ENCODE measurements at regions not wholly inside any gene's neighbourhood (a gene's known extent, or its start where the extent isn't known, plus 50 kb on each side); places are given as distances from the start of the nearest gene placed in this dataset.

GRCh38 chrX:149207518-149207917 is 297.6 kb downstream of the IDS start:
- Histone ChIP-seq H3K4me3 (ENCODE audit: control extremely low read depth in 1 of 5, extremely low read depth in 1 of 5, insufficient read depth in 1 of 5, low read depth in 2 of 5, low read length in 4 of 5) (no peak overlapping the region), H2AFZ (ENCODE audit: insufficient read depth, low read depth, low read length, poor library complexity, severe bottlenecking) (no peak overlapping the region), H4K20me1 (ENCODE audit: control insufficient read depth, insufficient read depth, low read length, poor library complexity, severe bottlenecking) (no peaks in the 10 kb centered on the region), H3K4me1 (ENCODE audit: control insufficient read depth in 2 of 2, insufficient read depth in 2 of 2, low read length in 2 of 2) (no peaks in the 10 kb centered on the region), H3K27me3 (replicated peaks in 1 of 4; ENCODE audit: control extremely low read depth in 1 of 4, control insufficient read depth in 3 of 4, insufficient read depth in 4 of 4, low read length in 3 of 4) (no peaks in the 10 kb centered on the region), H3K27ac (ENCODE audit: low read length in 2 of 2) (no peak overlapping the region), H3K9ac (ENCODE audit: low read length) (no peak overlapping the region), H3K9me3 (ENCODE audit: control extremely low read depth in 1 of 3, control insufficient read depth in 2 of 3, insufficient read depth in 1 of 3, low read length in 2 of 3) (no peaks in the 10 kb centered on the region), H3K4me2 (replicated peaks; ENCODE audit: low read depth, low read length, poor library complexity, severe bottlenecking) (no peak overlapping the region), H3K36me3 (replicated peaks in 1 of 2; ENCODE audit: control extremely low read depth in 1 of 2, control insufficient read depth in 1 of 2, extremely low read depth in 1 of 2, insufficient read depth in 2 of 2, low read length in 1 of 2) (no peaks in the 10 kb centered on the region), H3K79me2 (ENCODE audit: control insufficient read depth, insufficient read depth, low read length) (no peaks in the 10 kb centered on the region)
- Mint-ChIP-seq H3K27ac (no peak overlapping the region), H3K9me3 (ENCODE audit: insufficient read depth) (no peaks in the 10 kb centered on the region), H3K4me1 (no peaks in the 10 kb centered on the region), H3K4me3 (no peak overlapping the region), H3K27me3 (no peaks in the 10 kb centered on the region)
- no CpG with 5 or more reads among the region's 3 CpGs for WGBS (ENCODE audit: insufficient coverage)
- ATAC-seq (ENCODE audit: low read depth), result no peak
- DNase-seq, result no peak
- intact Hi-C loops (cut with micrococcal nuclease), result no loop called here
- CTCF ChIA-PET, result no interaction called here
- POLR2A ChIA-PET, result no interaction called here
- no peak for TF ChIP-seq CTCF (IDR thresholded peaks at IDR 0.05)
- no peak for TF ChIP-seq EZH2 (IDR thresholded peaks at IDR 0.05; ENCODE audit: borderline replicate concordance, insufficient read depth, low read depth, low read length, poor library complexity, severe bottlenecking)

GRCh38 chrX:149205937-149206336 is 299.2 kb downstream of the IDS start:
- H3K4me3 Mint-ChIP-seq, result no peak overlapping the region
- H3K4me1 Mint-ChIP-seq, result no peaks in the 10 kb centered on the region
- no peaks in the 10 kb centered on the region for H3K4me1 ChIP-seq (ENCODE audit: control insufficient read depth in 2 of 2, insufficient read depth in 2 of 2, low read length in 2 of 2)
- H3K4me2 ChIP-seq (replicated peaks; ENCODE audit: low read depth, low read length, poor library complexity, severe bottlenecking), result no peak overlapping the region
- no peak overlapping the region for H3K9ac ChIP-seq (ENCODE audit: low read length)
- no peaks in the 10 kb centered on the region for H3K9me3 ChIP-seq (ENCODE audit: control extremely low read depth in 1 of 3, control insufficient read depth in 2 of 3, insufficient read depth in 1 of 3, low read length in 2 of 3)
- H2AFZ ChIP-seq (ENCODE audit: insufficient read depth, low read depth, low read length, poor library complexity, severe bottlenecking), result no peak overlapping the region
- no peak overlapping the region for H3K27ac Mint-ChIP-seq
- DNase-seq (no peak), ATAC-seq (ENCODE audit: low read depth) (no peak)
- ChIA-PET CTCF (no interaction called here), POLR2A (no interaction called here)
- TF ChIP-seq CTCF (IDR thresholded peaks at IDR 0.05), result no peak
- no peak for TF ChIP-seq EZH2 (IDR thresholded peaks at IDR 0.05; ENCODE audit: borderline replicate concordance, insufficient read depth, low read depth, low read length, poor library complexity, severe bottlenecking)
- H3K27ac ChIP-seq (ENCODE audit: low read length in 2 of 2), result no peak overlapping the region
- H3K9me3 Mint-ChIP-seq (ENCODE audit: insufficient read depth), result no peaks in the 10 kb centered on the region
- 17% methylated on average over 1 of the region's 1 CpG for WGBS (ENCODE audit: insufficient coverage)
- no peak overlapping the region for H3K4me3 ChIP-seq (ENCODE audit: control extremely low read depth in 1 of 5, extremely low read depth in 1 of 5, insufficient read depth in 1 of 5, low read depth in 2 of 5, low read length in 4 of 5)
- H4K20me1 ChIP-seq (ENCODE audit: control insufficient read depth, insufficient read depth, low read length, poor library complexity, severe bottlenecking), result no peaks in the 10 kb centered on the region
- no peaks in the 10 kb centered on the region for H3K79me2 ChIP-seq (ENCODE audit: control insufficient read depth, insufficient read depth, low read length)
- intact Hi-C loops (cut with micrococcal nuclease), result no loop called here
- no peaks in the 10 kb centered on the region for H3K36me3 ChIP-seq (replicated peaks in 1 of 2; ENCODE audit: control extremely low read depth in 1 of 2, control insufficient read depth in 1 of 2, extremely low read depth in 1 of 2, insufficient read depth in 2 of 2, low read length in 1 of 2)
- H3K27me3 Mint-ChIP-seq, result no peaks in the 10 kb centered on the region
- no peaks in the 10 kb centered on the region for H3K27me3 ChIP-seq (replicated peaks in 1 of 4; ENCODE audit: control extremely low read depth in 1 of 4, control insufficient read depth in 3 of 4, insufficient read depth in 4 of 4, low read length in 3 of 4)
